GM12873 (cell line): ENCODE measurements at regions not wholly inside any gene's neighbourhood (a gene's known extent, or its start where the extent isn't known, plus 50 kb on each side); places are given as distances from the start of the nearest gene placed in this dataset.

Source experiments
- TF ChIP-seq, protein P1 (sequence below): IDR thresholded peaks from 2 replicates; pipeline ENCODE4 v1.5.1; 2012; ENCODE audit warnings: low read depth, mild to moderate bottlenecking, moderate library complexity, low read length, control low read depth; ENCODE audit not compliant: insufficient read depth; ENCODE audit errors: missing control alignments

DNA sequence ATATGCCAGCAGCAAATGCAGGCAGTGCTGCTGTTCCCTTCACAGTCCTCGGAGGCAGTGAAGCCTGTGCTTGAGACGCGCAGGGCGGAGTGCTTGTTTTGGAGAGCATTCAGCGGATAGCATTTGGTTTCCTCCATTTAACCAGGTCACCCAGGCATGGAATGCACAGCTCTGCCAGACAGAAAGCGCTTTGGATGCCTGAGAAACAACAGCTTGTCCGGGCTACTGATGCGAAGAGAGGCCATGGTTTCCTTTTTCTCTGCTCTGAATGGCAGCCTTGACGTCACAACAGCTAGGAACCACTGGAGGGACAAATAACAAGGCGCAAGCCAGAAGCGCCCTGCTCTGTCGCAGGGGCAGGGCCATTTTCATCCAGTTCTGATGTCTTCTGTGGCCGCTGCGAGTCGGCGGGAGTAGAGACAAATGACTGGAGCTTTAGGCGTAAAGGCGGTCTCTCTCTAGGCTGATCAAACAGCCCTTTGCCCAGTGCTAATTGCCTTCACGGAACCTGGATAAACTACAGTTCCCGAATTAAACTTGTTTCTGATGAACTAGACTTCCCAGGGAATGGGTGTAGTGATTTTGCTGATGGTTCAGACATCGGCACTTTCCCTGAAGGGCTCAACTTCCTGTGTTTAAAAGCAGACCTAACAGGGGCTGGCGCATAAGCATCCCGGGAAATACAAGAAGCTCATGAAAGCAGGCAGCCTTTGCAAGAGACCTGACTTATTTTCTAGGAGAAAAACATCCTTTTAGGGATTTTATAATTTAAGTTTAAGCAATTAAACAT is 187.6 kb upstream of the KLF14 start:
- TF ChIP-seq, protein P1, sequence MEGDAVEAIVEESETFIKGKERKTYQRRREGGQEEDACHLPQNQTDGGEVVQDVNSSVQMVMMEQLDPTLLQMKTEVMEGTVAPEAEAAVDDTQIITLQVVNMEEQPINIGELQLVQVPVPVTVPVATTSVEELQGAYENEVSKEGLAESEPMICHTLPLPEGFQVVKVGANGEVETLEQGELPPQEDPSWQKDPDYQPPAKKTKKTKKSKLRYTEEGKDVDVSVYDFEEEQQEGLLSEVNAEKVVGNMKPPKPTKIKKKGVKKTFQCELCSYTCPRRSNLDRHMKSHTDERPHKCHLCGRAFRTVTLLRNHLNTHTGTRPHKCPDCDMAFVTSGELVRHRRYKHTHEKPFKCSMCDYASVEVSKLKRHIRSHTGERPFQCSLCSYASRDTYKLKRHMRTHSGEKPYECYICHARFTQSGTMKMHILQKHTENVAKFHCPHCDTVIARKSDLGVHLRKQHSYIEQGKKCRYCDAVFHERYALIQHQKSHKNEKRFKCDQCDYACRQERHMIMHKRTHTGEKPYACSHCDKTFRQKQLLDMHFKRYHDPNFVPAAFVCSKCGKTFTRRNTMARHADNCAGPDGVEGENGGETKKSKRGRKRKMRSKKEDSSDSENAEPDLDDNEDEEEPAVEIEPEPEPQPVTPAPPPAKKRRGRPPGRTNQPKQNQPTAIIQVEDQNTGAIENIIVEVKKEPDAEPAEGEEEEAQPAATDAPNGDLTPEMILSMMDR: no peak

DNA sequence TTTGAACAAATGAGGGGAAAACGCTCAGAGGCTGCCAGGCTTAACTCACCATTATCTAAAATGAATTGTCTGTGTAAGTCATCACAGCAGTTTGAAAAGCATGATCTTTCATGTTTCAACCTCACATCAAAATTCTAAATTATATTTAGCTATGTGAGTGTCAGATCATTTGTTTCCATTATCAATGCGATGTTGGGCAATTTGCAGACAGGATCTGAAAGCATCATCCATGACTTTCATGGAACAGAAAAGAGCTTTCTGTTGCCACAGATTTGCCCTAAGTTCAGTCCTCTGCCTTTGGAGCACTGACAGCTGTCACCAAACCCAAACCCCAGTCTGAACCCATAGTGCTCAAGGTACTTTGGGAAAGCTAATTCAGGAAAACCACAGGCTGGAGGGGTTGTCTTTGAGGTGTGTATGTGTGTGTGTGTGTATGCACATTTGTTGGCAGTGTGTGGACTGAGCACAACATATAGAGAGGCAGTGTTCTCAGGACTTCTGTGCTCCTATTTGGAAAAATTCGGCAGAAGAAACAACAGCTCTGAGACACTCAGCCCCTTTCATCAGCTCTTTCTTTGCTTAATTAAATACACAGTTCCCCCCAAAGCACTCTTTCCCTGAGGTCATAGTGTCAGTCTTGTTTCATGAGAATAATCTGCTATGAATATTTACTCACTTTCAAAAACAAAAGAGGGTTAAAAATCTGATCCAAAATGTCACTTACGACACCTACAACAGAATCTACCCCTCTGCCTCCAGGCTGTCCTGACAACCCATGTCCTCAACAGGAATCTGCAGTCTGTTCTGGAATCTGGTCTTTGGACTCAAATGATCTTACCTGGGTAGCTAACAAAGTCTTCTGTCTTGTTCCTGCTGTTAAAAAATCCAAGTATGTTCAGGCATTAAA is 188.5 kb upstream of the KLF14 start:
- TF ChIP-seq, protein P1: no peak

DNA sequence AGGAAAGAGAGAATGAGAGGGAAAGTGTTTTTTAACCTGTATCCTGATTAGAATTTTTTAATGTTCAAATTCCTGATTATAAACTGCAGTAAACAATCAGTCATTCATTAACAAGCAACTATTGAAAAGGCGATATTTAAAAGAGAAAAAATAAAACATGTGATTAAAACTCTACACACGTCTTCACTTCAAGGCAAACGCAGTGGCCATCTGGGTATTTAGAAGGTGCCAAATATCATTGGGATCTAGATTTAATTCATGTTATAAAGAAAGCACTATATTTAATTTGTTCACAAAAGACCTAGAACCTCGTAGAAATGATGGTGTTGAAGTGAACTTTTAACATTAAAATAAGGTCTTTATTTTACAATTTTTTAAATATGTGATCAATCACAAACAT is 189.4 kb upstream of the KLF14 start:
- TF ChIP-seq, protein P1: no peak

DNA sequence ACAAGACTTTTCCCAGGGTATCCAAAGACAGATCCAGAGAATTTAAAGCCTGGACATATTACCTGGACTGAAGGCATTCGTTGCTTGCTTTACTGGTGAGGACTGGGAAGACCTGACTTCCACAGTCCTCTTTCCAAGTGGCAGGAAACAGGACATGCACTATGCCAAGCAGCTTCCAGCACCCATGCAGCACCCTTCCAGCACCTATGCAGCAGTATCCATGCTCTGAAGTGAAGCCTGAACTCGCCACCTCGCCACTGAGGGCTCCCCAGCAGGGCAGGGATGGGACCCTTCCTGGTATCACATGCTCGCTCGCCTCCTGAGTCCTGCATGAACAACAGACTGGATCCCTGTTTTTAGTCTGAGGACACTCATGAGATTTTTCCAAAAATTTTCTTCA is 189.9 kb upstream of the KLF14 start:
- TF ChIP-seq, protein P1: no peak

DNA sequence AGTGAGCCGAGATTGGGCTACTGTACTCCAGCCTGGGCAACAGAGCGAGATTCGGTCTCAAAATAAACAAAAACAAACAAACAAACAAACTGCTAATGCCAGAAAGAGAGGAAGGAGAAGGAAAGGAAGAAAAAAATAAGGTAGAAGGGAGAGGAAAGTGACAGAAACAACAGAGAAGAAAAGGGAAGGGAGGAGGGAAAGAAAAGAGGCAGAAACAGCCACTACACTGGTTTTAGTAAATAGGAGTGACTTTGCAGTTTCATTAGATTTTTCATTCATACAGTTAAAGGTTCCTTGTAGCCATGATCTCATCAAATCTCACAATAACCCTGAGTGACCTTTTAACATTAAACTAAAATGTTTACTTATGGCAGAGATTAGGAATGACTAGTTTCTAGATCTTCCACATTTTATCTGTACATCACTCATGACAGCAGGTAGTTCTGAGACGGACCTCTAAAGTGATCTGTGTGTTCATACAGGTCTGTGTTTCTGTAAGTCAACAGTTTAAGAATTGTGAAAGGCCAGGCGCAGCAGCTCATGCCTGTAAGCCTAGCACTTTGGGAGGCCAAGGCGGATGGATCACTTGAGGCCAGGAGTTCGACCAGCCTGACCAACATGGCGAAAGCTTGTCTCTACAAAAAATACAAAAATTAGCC is 191.3 kb upstream of the KLF14 start:
- TF ChIP-seq, protein P1: no peak

DNA sequence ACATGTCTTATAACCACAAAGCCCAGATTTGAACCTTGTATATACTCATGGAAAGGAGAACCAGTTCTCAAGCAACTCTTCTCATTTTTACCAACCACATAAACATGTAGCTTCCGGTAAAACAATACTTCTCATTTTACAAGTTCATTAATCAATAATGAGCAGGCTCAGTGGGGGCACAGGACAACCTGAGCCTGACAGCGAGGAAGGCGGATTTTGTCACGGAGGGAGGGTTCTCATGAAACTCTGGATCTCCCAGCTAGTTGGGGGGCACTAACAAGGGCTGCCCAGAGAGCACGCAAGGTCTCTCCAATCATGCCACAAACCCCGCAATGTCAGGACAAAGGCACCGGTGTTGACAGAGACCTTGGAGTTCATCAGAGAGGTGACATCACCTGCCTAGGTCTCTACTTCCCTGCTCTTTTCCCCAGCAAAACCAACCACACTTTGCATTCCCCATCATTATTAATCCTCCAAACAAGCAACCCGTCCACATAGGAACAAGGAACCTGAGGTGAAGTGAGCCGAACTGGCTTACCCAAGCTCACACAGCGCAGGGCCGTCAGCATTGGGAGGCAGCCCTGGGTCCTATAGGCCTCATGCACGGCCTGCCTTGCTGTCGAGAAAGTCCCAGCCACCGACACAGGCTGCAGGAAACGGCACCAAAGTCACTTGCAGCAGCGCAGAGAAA is 192.1 kb upstream of the KLF14 start:
- TF ChIP-seq, protein P1: no peak

DNA sequence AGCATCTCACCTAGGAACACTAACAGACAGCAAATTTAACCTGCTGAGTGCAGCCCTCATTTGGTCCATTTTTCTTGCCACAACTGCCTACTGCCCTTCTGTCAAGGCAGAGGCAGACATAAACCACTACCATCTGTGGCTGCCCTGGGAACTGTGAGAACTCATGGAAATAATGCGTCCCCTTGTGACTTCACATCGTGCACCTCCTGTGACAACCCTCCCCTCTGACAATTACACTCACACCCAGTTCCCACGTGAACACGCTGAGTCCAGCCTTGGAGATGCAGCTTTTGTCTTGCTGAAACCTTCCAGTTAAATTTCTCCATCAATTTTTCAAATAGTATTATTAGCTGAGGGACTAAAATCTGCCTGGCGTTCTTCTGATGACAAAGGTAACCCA is 193.1 kb upstream of the KLF14 start:
- TF ChIP-seq, protein P1: no peak
